Head of caudate nucleus (tissue), 42 donors: ENCODE measurements at regions not wholly inside any gene's neighbourhood (a gene's known extent, or its start where the extent isn't known, plus 50 kb on each side); places are given as distances from the start of the nearest gene placed in this dataset.
"Not testable (repeated sequence)": the region's sequence is repeated elsewhere in the genome, so short reads cannot be mapped to it uniquely, and the experiment has no call there.

Experiments used
- DNase-seq, 42 donors: peaks; one replicate each; pipeline versions ENCODE4 v3.0.0 to v3.0.0-alpha.2; 2020 to 2021; ENCODE audit warnings: mixed read lengths in 7 of 42
- intact Hi-C: fragments of 100-400 bp; cut with DNase I; formaldehyde crosslinking; loops from one replicate; pipeline ENCODE4 v1.15.0; 2022

GRCh38 chr11:38950867-38951266 lies 2352.8 kb upstream of the RAG2 start:
- no peak for DNase-seq
- intact Hi-C loops: no loop called here

DNA sequence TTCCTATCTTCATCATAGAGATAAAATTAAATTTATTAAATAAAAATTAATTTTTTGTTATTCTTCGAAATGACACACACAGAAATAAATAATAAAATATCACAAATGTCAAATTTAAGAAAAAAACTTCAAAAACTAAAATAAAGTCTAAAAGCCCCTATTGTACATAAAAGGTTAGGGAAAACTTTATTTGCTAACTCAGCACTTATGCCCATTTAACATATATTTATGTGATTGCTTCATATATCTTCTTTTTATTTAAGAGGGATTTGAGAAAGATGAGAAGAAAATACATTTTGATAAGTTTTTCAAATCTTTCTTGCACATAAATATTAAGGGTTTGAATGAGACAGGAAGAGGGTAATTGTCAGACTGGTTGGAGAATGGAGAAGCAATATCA lies 2350.4 kb upstream of the RAG2 start:
- DNase-seq: no peak
- intact Hi-C loops: no loop called here

GRCh38 chr11:38937709-38938108 lies 2339.7 kb upstream of the RAG2 start:
- intact Hi-C loops: no loop called here
- no peak for DNase-seq

DNA sequence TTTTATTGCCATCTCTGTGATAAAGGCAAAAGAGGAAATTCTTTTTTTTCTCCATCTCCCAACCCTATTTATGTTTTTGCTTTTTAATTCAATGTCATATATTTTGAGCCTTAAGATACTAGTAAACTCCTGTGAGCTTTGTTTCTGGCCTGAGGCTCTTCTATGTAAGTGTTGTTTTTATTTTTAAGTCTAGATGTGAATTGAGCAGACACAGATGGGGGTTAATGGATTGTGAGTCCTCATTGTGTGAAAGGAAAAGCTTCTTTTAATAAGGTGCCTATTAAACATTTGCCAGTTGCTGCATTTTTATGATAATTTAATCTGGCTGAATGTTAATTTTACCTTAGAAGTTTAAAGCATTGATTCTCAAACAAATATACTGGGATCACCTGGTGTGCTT lies 2337.9 kb upstream of the RAG2 start:
- intact Hi-C loops: no loop called here

GRCh38 chr11:38927993-38928392 lies 2330.0 kb upstream of the RAG2 start:
- no peak for DNase-seq
- intact Hi-C loops: no loop called here

More for the DNA sequence above, 2337.9 kb upstream of the RAG2 start:
- DNase-seq: no peak

GRCh38 chr11:38924644-38925043 lies 2326.6 kb upstream of the RAG2 start:
- intact Hi-C loops: no loop called here
- DNase-seq: no peak

DNA sequence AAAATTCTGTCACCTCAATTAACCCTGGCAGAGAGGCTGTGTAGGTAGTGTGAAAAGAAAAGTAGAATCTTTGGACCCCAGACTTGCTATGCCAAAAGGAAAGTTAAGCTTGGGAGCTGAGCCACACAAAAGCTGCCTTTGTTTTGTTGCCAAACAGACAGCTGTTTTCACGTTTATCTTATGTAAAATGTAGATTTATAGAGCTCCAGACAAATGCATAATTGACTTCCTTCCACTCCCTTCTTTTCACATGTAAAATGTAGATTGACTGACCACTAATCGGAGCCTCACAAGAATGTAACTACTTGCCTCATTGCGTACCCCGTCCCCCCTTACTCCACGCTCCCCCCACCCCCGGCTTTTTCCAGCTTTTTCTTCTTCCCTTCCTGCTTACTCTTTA lies 2302.2 kb upstream of the RAG2 start:
- DNase-seq: no peak
- intact Hi-C loops: no loop called here

DNA sequence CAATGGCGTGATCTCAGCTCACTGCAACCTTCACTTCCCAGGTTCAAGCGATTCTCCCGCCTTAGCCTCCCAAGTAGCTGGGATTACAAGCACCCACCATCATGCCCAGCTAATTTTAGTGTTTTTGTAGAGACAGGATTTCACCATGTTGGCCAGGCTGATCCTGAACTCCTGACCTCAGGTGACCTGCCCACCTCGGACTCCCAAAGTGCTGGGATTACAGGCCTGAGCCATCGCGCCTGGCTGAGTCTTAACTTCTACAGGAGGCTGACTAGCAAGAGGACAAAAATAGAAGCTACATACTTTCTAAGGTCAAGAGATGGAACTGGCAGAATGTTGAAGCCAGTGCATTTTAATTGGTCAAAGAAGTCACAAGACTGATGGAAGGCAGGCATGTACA lies 2296.2 kb upstream of the RAG2 start:
- intact Hi-C loops, DNase-seq: not testable (repeated sequence)

DNA sequence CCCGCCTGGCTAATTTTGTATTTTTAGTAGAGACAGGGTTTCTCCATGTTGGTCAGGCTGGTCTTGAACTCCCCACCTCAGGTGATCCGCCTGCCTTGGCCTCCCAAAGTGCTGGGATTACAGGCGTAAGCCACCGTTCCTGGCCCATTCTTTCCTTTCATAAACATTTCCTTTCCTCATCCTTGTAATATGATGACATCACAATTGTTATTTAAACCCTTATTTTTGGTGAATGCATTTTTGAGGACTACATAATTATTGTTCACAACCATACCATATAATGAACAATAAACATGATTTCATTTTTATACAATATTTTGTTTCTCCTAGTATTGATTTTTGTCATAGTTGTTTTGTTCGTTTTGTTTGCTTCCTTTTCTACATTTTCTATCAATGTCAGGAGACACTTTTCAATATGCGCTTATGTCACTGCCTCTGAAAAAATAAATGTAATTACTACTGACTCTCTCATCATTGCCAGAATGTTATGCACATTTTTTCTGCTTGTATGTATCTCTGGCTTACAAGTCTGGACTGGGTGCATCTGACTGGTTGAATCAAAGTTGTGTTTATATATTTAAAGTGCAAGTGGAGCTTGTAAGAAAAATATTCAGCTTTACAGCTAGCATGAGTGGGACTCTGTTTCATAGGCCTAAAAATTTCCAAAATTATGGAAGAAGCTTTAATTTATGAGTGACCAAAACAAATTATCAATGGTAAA lies 2286.3 kb upstream of the RAG2 start:
- intact Hi-C loops: no loop called here
- DNase-seq: no peak

- intact Hi-C loops: no loop called here
These were observed 2269.3 kb upstream of the RAG2 start for GRCh38 chr11:38867338-38867737.

GRCh38 chr11:38865922-38866321 lies 2267.9 kb upstream of the RAG2 start:
- DNase-seq: no peak
- intact Hi-C loops: no loop called here

More at GRCh38 chr11:38867338-38867737, 2269.3 kb upstream of the RAG2 start:
- no peak for DNase-seq

DNA sequence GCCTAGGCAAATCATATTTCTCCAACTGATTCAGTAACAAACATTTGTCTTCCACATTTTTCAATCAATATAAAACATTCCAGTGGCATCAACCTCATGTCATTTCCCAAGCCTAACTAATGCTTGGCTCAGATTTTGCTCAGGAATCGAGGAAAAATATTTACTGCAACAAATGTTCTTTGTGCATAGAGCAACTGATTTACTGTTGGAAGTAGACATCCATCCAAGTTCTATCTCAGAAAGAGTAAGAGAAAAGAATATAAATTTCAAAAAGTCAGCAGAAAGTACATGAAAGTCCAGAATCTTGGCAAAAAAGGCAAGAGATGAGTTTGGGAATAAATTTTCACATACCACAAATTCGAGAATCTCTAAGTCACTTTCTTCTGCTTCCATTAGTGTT lies 2245.0 kb upstream of the RAG2 start:
- DNase-seq: no peak
- intact Hi-C loops: no loop called here

GRCh38 chr11:38839071-38839470 lies 2241.0 kb upstream of the RAG2 start:
- no peak for DNase-seq
- intact Hi-C loops: no loop called here

DNA sequence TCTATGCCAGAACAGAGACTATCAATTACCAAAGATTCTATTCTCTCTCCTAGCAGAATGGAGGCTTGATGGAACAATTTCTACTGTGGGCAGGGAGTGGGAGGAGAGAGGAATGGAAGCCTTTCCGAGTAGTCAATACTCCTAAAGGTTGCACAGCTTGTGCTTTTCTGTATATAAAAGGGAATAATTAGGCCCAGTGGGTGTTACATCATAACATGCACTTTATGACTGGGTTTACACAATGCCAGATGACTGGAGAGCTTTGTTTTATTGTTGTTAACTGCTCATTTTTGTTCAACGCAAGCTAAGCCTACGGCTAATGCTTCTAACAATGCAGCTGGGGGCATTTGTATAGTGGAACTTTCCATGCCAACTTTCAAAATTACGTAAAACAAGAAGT lies 2237.9 kb upstream of the RAG2 start:
- DNase-seq: no peak
- intact Hi-C loops: no loop called here

DNA sequence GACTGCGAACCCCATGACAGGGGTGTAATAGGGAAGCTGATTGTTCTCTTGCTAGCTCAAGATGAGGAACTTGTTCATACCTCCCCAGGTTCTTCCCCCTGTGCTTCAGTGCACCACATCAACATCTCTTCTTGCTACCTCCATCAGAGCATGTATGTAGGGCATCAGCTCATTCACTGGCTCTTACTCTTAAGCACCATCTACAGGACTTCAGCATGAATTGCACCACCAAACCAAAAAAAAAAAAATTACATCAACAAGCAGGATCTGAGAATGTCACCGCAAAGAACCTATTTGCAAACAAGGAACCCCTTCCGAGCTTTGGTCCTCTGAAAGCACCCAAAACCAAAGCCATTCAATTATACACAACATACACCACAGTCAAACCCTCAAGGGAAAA lies 2226.5 kb upstream of the RAG2 start:
- intact Hi-C loops: no loop called here
- no peak for DNase-seq

- intact Hi-C loops, DNase-seq: not testable (repeated sequence)
These were observed 2223.8 kb upstream of the RAG2 start for GRCh38 chr11:38821786-38822185.

GRCh38 chr11:38819981-38820380 lies 2221.9 kb upstream of the RAG2 start:
- intact Hi-C loops: no loop called here
- DNase-seq: no peak

GRCh38 chr11:38818720-38819119 lies 2220.7 kb upstream of the RAG2 start:
- DNase-seq: no peak
- intact Hi-C loops: no loop called here

DNA sequence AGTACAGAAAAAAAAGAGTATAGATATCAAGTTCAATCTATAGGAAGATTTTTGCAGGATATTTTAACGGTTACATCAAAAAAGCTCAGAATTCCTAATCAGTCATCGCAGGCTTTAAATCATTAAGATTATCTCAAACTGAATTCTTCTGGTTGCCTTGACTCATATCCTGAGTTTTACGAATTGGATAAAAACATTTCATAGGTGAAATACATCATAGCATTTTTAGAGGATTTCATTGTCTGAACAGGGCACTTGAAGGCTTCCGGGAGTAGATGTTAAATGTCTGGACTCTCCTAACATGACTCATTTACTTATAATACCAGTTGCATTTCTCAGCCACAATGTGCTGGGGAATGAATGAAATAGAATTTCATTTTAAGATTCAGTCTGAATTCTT lies 2216.6 kb upstream of the RAG2 start:
- intact Hi-C loops: no loop called here
- no peak for DNase-seq

GRCh38 chr11:38809521-38809920 lies 2211.5 kb upstream of the RAG2 start:
- intact Hi-C loops: no loop called here
- DNase-seq: no peak

DNA sequence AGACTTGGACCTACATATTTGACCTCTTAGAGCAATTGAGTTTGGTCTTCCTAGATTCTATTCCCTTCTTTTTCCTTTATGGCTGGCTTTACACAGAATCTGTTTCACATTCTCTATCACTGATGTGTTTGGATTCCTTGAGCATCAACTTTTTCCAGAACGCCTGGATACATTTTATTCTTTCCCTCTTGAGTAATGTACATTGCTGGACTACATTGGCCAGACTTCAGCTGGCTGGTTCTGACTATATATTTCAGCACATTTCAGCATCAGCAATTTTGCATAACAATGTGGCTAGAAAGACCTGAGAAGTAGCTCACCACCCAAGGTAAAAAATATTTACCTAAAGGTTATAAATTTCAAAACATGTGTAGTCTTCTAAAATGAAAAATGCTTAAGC lies 2198.2 kb upstream of the RAG2 start:
- intact Hi-C loops: no loop called here
- DNase-seq: no peak

GRCh38 chr11:38795027-38795426 lies 2197.0 kb upstream of the RAG2 start:
- intact Hi-C loops: no loop called here
- no peak for DNase-seq
